ENCODE measurements at regions not wholly inside any gene's neighbourhood (a gene's known extent, or its start where the extent isn't known, plus 50 kb on each side); places are given as distances from the start of the nearest gene placed in this dataset.

- H3K27ac ChIP-seq (ENCODE audit: low read depth in 1 of 2, low read length in 2 of 2): no peak overlapping the region
- no peaks in the 10 kb centered on the region for H4K20me1 ChIP-seq (ENCODE audit: insufficient read depth, low read length)
- H3K4me3 Mint-ChIP-seq: no peak overlapping the region
- no peaks in the 10 kb centered on the region for H3K9me3 ChIP-seq (replicated peaks in 1 of 2; ENCODE audit: control insufficient read depth in 1 of 2, insufficient read depth in 1 of 2, low read length in 2 of 2)
- no peaks in the 10 kb centered on the region for H3K4me1 ChIP-seq (ENCODE audit: control insufficient read depth in 1 of 2, insufficient read depth in 2 of 2, low read length in 2 of 2)
- no peaks in the 10 kb centered on the region for H3K79me2 ChIP-seq (ENCODE audit: insufficient read depth, low read length)
- 100% methylated on average over 1 of the region's 5 CpGs for WGBS (ENCODE audit: insufficient coverage)
- H3K9me3 Mint-ChIP-seq: peaks cover 0 to 7% (median 2%) of the 10 kb centered on the region in 7 donors
- no peak overlapping the region for H2AFZ ChIP-seq (ENCODE audit: insufficient read depth, low read depth, low read length, poor library complexity, severe bottlenecking)
- DNase-seq: no peak
- H3K4me3 ChIP-seq (replicated peaks in 1 of 3; ENCODE audit: low read depth in 2 of 3, low read length in 3 of 3): no peak overlapping the region
- H3K27me3 ChIP-seq (ENCODE audit: control insufficient read depth in 2 of 2, insufficient read depth in 2 of 2, low read length in 2 of 2): no peaks in the 10 kb centered on the region
- H3K36me3 ChIP-seq (replicated peaks in 1 of 2; ENCODE audit: control insufficient read depth in 1 of 2, insufficient read depth in 2 of 2, low read length in 2 of 2): no peaks in the 10 kb centered on the region
- intact Hi-C loops (cut with micrococcal nuclease): no loop called here
- no peak overlapping the region for H3K27ac Mint-ChIP-seq
- no peaks in the 10 kb centered on the region for H3K27me3 Mint-ChIP-seq (ENCODE audit: low read depth in 3 of 3)
- no peak overlapping the region for H3K4me2 ChIP-seq (replicated peaks; ENCODE audit: extremely low read depth, low read length, poor library complexity, severe bottlenecking)
- no peaks in the 10 kb centered on the region for H3K36me3 Mint-ChIP-seq
- no peak overlapping the region for H3K9ac ChIP-seq (ENCODE audit: insufficient read depth, low read length, poor library complexity, severe bottlenecking)
- no peak for TF ChIP-seq CTCF (IDR thresholded peaks at IDR 0.05)
- H3K4me1 Mint-ChIP-seq: no peaks in the 10 kb centered on the region
Measured at GRCh38 chr6:80523010-80523409, 416.5 kb downstream of the BCKDHB start.

GRCh38 chr6:80522576-80522975 is 416.1 kb downstream of the BCKDHB start:
- H3K9me3 Mint-ChIP-seq: peaks cover 0 to 7% (median 2%) of the 10 kb centered on the region in 7 donors
- no peaks in the 10 kb centered on the region for H3K79me2 ChIP-seq (ENCODE audit: insufficient read depth, low read length)
- no peak for DNase-seq
- no peaks in the 10 kb centered on the region for H3K4me1 ChIP-seq (ENCODE audit: control insufficient read depth in 1 of 2, insufficient read depth in 2 of 2, low read length in 2 of 2)
- H3K27ac ChIP-seq (ENCODE audit: low read depth in 1 of 2, low read length in 2 of 2): no peak overlapping the region
- no peak overlapping the region for H2AFZ ChIP-seq (ENCODE audit: insufficient read depth, low read depth, low read length, poor library complexity, severe bottlenecking)
- no peak overlapping the region for H3K27ac Mint-ChIP-seq
- no peaks in the 10 kb centered on the region for H3K9me3 ChIP-seq (replicated peaks in 1 of 2; ENCODE audit: control insufficient read depth in 1 of 2, insufficient read depth in 1 of 2, low read length in 2 of 2)
- H3K27me3 ChIP-seq (ENCODE audit: control insufficient read depth in 2 of 2, insufficient read depth in 2 of 2, low read length in 2 of 2): no peaks in the 10 kb centered on the region
- no peaks in the 10 kb centered on the region for H3K36me3 ChIP-seq (replicated peaks in 1 of 2; ENCODE audit: control insufficient read depth in 1 of 2, insufficient read depth in 2 of 2, low read length in 2 of 2)
- H4K20me1 ChIP-seq (ENCODE audit: insufficient read depth, low read length): no peaks in the 10 kb centered on the region
- no peak overlapping the region for H3K4me3 Mint-ChIP-seq
- no peaks in the 10 kb centered on the region for H3K36me3 Mint-ChIP-seq
- H3K27me3 Mint-ChIP-seq (ENCODE audit: low read depth in 3 of 3): no peaks in the 10 kb centered on the region
- no CpG with 5 or more reads among the region's 4 CpGs for WGBS (ENCODE audit: insufficient coverage)
- no peaks in the 10 kb centered on the region for H3K4me1 Mint-ChIP-seq
- intact Hi-C loops (cut with micrococcal nuclease): no loop called here
- no peak for TF ChIP-seq CTCF (IDR thresholded peaks at IDR 0.05)
- no peak overlapping the region for H3K4me2 ChIP-seq (replicated peaks; ENCODE audit: extremely low read depth, low read length, poor library complexity, severe bottlenecking)
- H3K4me3 ChIP-seq (replicated peaks in 1 of 3; ENCODE audit: low read depth in 2 of 3, low read length in 3 of 3): no peak overlapping the region
- H3K9ac ChIP-seq (ENCODE audit: insufficient read depth, low read length, poor library complexity, severe bottlenecking): no peak overlapping the region

Data from CD14-positive monocyte (primary cell).